Astrocyte (in vitro differentiated cells and primary cell): ENCODE measurements at regions not wholly inside any gene's neighbourhood (a gene's known extent, or its start where the extent isn't known, plus 50 kb on each side); places are given as distances from the start of the nearest gene placed in this dataset.

Source experiments
- DNase-seq: peaks from one replicate; pipeline ENCODE4 v3.0.0-alpha.2; 2010; ENCODE audit warnings: low read depth
- FAIRE-seq: peaks from 2 replicates; lab custom pipeline; 2011; peaks lifted over from hg19 to GRCh38; lab: Jason Lieb, UNC
- H2AFZ ChIP-seq: 2 replicates; pipeline ENCODE4 v1.6.0; 2012; ENCODE audit warnings: low read depth, low read length, inconsistent platforms
- H3K27ac ChIP-seq: 2 replicates; pipeline ENCODE4 v1.5.1; 2011; ENCODE audit warnings: low read depth, low read length, inconsistent platforms
- H3K27me3 ChIP-seq: 2 replicates; pipeline ENCODE4 v1.6.0; 2011; ENCODE audit warnings: low read length, inconsistent platforms; ENCODE audit not compliant: insufficient read depth
- H3K36me3 ChIP-seq: 2 replicates; pipeline ENCODE4 v1.5.1; 2011; ENCODE audit warnings: low read length, inconsistent platforms; ENCODE audit not compliant: insufficient read depth
- H3K4me1 ChIP-seq: 2 replicates; pipeline ENCODE4 v1.5.1; 2011; ENCODE audit warnings: low read length, inconsistent platforms; ENCODE audit not compliant: insufficient read depth
- H3K4me2 ChIP-seq: 2 replicates; pipeline ENCODE4 v1.6.0; 2012; ENCODE audit warnings: low read length, inconsistent platforms
- H3K4me3 ChIP-seq: 2 replicates; pipeline ENCODE4 v1.5.1; 2011; ENCODE audit warnings: low read depth, mild to moderate bottlenecking, low read length, inconsistent platforms; ENCODE audit not compliant: insufficient read depth
- H3K79me2 ChIP-seq: 2 replicates; pipeline ENCODE4 v1.6.0; 2012; ENCODE audit warnings: mild to moderate bottlenecking, low read length, inconsistent platforms; ENCODE audit not compliant: insufficient read depth
- H3K9ac ChIP-seq: 2 replicates; pipeline ENCODE4 v1.6.0; 2012; ENCODE audit warnings: mild to moderate bottlenecking, low read length, inconsistent platforms
- H3K9me3 ChIP-seq: 2 replicates; pipeline ENCODE4 v1.5.1; 2012; ENCODE audit warnings: low read depth, mild to moderate bottlenecking, low read length, inconsistent platforms; ENCODE audit not compliant: insufficient read depth
- H4K20me1 ChIP-seq: 2 replicates; pipeline ENCODE4 v1.6.0; 2012; ENCODE audit warnings: low read length, inconsistent platforms; ENCODE audit not compliant: insufficient read depth
- H3K27ac Mint-ChIP-seq: one replicate; pipeline ENCODE4 v1.8.0; 2021; ENCODE audit warnings: mild to moderate bottlenecking, mixed read lengths; ENCODE audit not compliant: unreplicated experiment
- H3K27me3 Mint-ChIP-seq: one replicate; pipeline ENCODE4 v1.8.0; 2021; ENCODE audit warnings: low read depth, mixed read lengths; ENCODE audit not compliant: unreplicated experiment
- H3K36me3 Mint-ChIP-seq: one replicate; pipeline ENCODE4 v1.8.0; 2021; ENCODE audit warnings: low read depth, mixed read lengths; ENCODE audit not compliant: unreplicated experiment
- H3K4me1 Mint-ChIP-seq: one replicate; pipeline ENCODE4 v1.8.0; 2021; ENCODE audit warnings: low read depth, mixed read lengths; ENCODE audit not compliant: unreplicated experiment
- H3K4me3 Mint-ChIP-seq: one replicate; pipeline ENCODE4 v1.8.0; 2021; ENCODE audit warnings: mild to moderate bottlenecking, moderate library complexity, mixed read lengths; ENCODE audit not compliant: unreplicated experiment
- H3K9me3 Mint-ChIP-seq: one replicate; pipeline ENCODE4 v1.8.0; 2021; ENCODE audit warnings: mild to moderate bottlenecking, mixed read lengths; ENCODE audit not compliant: unreplicated experiment
- CTCF ChIP-seq: IDR thresholded peaks from 2 replicates; pipeline ENCODE4 v1.5.1; 2011; ENCODE audit warnings: low read depth, mild to moderate bottlenecking, inconsistent platforms, low read length, moderate library complexity; ENCODE audit not compliant: insufficient read depth
- EZH2 ChIP-seq: IDR thresholded peaks from 2 replicates; pipeline ENCODE4 v1.6.1; 2012; ENCODE audit warnings: mild to moderate bottlenecking, low read length, inconsistent platforms; ENCODE audit not compliant: insufficient read depth

- FAIRE-seq (peak; percentile 69), DNase-seq (no peak)
- no peak overlapping the region for H3K4me3 ChIP-seq
- H3K4me1 Mint-ChIP-seq: peaks cover 38% of the 10 kb centered on the region
- peak overlapping the region; percentile 22 for H3K4me2 ChIP-seq
- peaks cover 16% of the 10 kb centered on the region for H3K4me1 ChIP-seq
- no peak overlapping the region for H2AFZ ChIP-seq
- no peaks in the 10 kb centered on the region for H3K9me3 Mint-ChIP-seq
- TF ChIP-seq EZH2 (no peak), CTCF (no peak)
- H4K20me1 ChIP-seq: no peaks in the 10 kb centered on the region
- H3K9me3 ChIP-seq: no peaks in the 10 kb centered on the region
- no peaks in the 10 kb centered on the region for H3K27me3 ChIP-seq
- H3K79me2 ChIP-seq: no peaks in the 10 kb centered on the region
- H3K36me3 ChIP-seq: no peaks in the 10 kb centered on the region
- peak overlapping the region; percentile 58 for H3K9ac ChIP-seq
- no peaks in the 10 kb centered on the region for H3K27me3 Mint-ChIP-seq
- no peak overlapping the region for H3K4me3 Mint-ChIP-seq
- no peaks in the 10 kb centered on the region for H3K36me3 Mint-ChIP-seq
- peak overlapping the region; percentile 98 for H3K27ac Mint-ChIP-seq
- peak overlapping the region; percentile 97 for H3K27ac ChIP-seq
Measured at GRCh38 chr3:109927726-109928125, 590.4 kb upstream of the DPPA4 start.

- DNase-seq: peak; percentile 12
- Histone ChIP-seq H2AFZ (no peak overlapping the region), H3K4me2 (no peak overlapping the region), H3K4me3 (no peak overlapping the region), H3K79me2 (no peaks in the 10 kb centered on the region), H3K27ac (no peak overlapping the region), H3K9me3 (no peaks in the 10 kb centered on the region), H3K36me3 (no peaks in the 10 kb centered on the region), H3K4me1 (peaks cover 16% of the 10 kb centered on the region), H3K27me3 (no peaks in the 10 kb centered on the region), H3K9ac (no peak overlapping the region), H4K20me1 (no peaks in the 10 kb centered on the region)
- TF ChIP-seq EZH2 (no peak), CTCF (no peak)
- Mint-ChIP-seq H3K4me1 (peaks cover 27% of the 10 kb centered on the region), H3K9me3 (no peaks in the 10 kb centered on the region), H3K27me3 (no peaks in the 10 kb centered on the region), H3K27ac (no peak overlapping the region), H3K4me3 (no peak overlapping the region), H3K36me3 (no peaks in the 10 kb centered on the region)
- no peak for FAIRE-seq
Measured at GRCh38 chr3:109930582-109930981, 593.2 kb upstream of the DPPA4 start.

- FAIRE-seq (no peak), DNase-seq (no peak)
- no peaks in the 10 kb centered on the region for H3K9me3 ChIP-seq
- H3K4me2 ChIP-seq: no peak overlapping the region
- no peaks in the 10 kb centered on the region for H3K36me3 ChIP-seq
- H3K27me3 ChIP-seq: no peaks in the 10 kb centered on the region
- H3K4me3 Mint-ChIP-seq: no peak overlapping the region
- no peak for TF ChIP-seq EZH2
- no peak for TF ChIP-seq CTCF
- no peaks in the 10 kb centered on the region for H3K9me3 Mint-ChIP-seq
- H2AFZ ChIP-seq: no peak overlapping the region
- peaks cover 5% of the 10 kb centered on the region for H3K4me1 Mint-ChIP-seq
- H3K4me1 ChIP-seq: peaks cover 5% of the 10 kb centered on the region
- H3K27ac ChIP-seq: no peak overlapping the region
- no peaks in the 10 kb centered on the region for H3K36me3 Mint-ChIP-seq
- H3K79me2 ChIP-seq: no peaks in the 10 kb centered on the region
- no peak overlapping the region for H3K9ac ChIP-seq
- no peaks in the 10 kb centered on the region for H3K27me3 Mint-ChIP-seq
- H3K4me3 ChIP-seq: no peak overlapping the region
- no peaks in the 10 kb centered on the region for H4K20me1 ChIP-seq
- H3K27ac Mint-ChIP-seq: no peak overlapping the region
Measured at GRCh38 chr3:109933576-109933975, 596.2 kb upstream of the DPPA4 start.
